NCI-H1436 treated with DMSO at 0.1 percent for 48 hours (cell line): ENCODE measurements at regions not wholly inside any gene's neighbourhood (a gene's known extent, or its start where the extent isn't known, plus 50 kb on each side); places are given as distances from the start of the nearest gene placed in this dataset.

ENCODE experiments used
- DNase-seq: peaks from one replicate; lab custom pipeline; 2025; lab: John Stamatoyannopoulos, UW

DNA sequence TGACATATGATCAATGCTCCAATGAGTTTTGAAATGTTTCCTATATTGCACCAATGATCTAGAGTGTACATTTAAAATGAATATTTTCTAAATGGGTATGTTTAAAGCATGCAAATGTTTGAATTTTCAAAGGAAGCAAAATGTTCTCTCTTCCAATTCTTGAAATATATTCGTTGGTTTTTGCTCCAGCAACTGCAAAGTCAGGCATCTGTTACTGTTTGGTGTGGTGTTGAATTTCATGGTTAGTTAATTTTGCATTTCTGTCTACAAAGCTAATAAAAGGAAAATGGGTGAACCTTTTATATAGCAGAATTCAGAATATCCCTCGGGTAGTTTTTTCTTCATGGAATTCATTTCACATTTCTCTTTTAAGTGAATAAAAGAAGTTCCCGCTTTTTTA, 1018.3 kb downstream of the GRIK2 start:
- DNase-seq, result no peak

DNA sequence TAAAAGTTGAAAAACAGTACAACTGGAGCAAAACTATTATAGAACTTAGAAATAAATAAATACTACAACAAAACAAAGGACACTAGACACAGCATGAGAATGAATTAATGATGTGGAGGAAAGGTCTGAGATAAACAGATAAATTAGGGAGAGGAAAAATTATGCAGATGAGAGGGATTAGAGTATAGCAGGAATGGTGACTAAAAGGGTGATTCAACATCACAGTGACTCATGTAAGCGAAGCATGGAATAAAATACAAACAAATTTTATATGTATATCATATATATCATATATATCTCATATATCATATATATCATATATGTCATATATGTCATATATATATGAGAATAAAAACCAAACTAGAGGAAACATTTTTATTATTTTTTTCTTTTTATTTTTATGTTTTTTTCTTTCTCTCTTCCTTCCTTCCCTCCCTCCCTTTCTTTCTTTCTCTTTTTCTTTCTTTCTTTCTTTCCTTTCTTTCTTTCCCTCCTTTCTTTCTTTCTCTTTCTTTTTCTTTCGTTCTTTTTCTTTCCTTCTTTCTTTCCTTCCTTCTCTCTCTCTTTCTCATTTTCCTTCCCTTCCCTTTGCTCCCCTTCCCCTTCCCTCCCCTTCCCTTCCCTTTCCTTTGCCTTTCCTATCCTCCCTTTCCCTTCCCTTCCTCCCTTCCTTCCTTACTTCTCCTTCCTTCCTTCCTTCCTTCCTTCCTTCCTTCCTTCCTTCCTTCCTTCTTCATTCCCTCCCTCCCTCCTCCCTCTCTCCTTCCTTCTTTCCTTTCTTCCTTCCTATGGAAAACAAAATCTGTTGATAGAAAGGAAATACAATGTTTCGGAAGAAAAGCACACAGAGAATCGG, 1014.6 kb downstream of the GRIK2 start:
- no peak for DNase-seq

DNA sequence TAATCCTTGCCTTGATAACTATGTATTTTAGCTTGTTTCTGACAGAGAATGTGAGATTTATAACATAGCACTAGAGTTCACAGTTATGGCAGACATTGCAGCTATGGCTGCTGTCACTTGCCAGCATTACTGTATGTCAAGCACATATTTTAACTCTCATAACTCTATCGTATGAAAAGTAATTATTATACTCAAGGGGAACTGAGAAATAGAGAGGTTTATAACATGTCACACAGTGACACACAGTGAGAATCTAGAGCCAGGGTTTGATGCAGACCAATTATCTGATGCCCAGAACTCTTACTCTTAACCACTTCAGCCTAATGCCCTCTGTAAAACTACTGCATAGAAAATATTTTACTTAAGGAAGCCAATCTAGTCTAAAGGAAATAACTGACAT, 1012.4 kb downstream of the GRIK2 start:
- no peak for DNase-seq

- no peak for DNase-seq
These were observed 1009.3 kb downstream of the GRIK2 start for GRCh38 chr6:102402635-102403329.

GRCh38 chr6:102398788-102399390, 1005.4 kb downstream of the GRIK2 start:
- no peak for DNase-seq

DNA sequence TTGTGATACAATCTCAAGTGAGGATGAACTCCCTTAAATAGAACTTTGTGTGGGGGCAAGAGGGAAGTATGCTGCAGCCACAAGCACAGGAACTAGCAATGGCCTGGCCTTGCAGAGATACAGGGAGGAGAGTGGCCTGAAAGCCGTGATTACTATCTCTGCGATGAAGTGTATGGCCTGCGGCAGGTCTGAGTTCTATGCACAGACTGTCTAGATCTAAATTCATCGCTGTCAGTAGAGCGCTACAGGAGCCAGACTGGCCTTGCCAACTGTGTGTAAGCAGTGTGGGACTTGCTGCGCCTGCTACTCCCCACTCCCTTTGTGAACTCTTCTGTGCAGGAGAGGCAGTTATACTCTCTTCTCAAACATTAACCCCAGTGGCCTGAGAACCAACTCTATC, 997.0 kb downstream of the GRIK2 start:
- DNase-seq, result no peak

GRCh38 chr6:102389994-102390393, 996.5 kb downstream of the GRIK2 start:
- no peak for DNase-seq

- DNase-seq, result no peak
These were observed 994.0 kb downstream of the GRIK2 start for GRCh38 chr6:102387326-102388033.

DNA sequence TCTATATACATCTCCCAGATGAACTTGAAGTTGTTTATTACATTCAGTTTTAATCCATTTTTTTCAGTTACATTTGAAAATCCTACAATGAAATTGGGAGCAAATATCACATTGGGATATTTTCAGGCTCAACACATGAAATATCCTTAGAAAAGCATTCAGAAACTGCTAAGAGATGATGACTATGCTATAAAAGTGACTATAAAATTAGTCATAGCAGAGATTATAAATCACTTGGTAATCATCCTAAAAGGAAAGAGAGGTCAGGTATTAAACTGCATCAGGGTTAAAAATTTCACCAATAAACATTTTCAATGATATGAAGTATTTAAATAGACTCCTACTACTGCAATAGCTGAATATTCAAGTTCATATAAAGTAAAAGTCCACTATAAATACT, 987.7 kb downstream of the GRIK2 start:
- DNase-seq, result no peak

DNA sequence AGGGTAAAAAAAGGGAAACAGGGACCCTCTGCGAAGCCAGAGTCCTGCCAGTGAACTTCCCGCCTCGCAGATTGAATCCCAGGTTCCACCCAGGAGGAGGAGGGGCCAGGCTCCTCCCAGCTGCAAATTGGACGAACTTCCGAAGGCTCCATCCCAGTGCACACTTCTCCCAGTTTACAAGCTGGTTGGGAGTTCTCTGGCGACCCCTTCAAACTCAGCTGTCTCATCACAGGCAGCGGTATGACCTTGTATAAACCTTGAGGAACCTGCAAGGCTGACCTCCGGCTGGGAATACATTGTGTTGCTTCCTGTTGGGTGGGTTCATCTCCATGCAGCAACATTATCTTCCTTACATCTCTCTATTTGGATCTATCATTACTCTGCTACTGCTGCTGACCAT, 962.7 kb downstream of the GRIK2 start:
- DNase-seq, result no peak

GRCh38 chr6:102355578-102355977, 962.1 kb downstream of the GRIK2 start:
- no peak for DNase-seq

GRCh38 chr6:102352552-102352951, 959.0 kb downstream of the GRIK2 start:
- no peak for DNase-seq

GRCh38 chr6:102344769-102345168, 951.3 kb downstream of the GRIK2 start:
- DNase-seq, result no peak

GRCh38 chr6:102340311-102340710, 946.8 kb downstream of the GRIK2 start:
- DNase-seq, result no peak

DNA sequence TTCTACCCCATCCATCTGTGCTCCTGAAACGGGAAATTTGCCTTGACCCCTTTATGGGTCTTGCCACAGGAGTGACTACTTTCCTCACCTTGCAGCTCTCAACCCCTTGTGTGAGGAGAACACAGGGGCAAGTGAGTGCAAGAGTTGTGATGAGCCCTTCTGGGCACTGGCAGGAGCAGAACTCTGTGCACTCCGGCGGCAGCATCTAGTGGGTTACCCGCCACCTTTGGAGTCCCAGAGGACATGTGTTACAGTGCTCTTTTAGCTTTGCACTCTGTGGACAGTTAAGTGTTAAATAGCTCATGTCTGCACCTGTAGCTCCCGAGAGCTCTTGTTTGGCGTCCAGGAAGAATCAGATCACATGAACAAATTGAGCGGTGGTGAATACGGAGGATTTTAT, 940.2 kb downstream of the GRIK2 start:
- no peak for DNase-seq

DNA sequence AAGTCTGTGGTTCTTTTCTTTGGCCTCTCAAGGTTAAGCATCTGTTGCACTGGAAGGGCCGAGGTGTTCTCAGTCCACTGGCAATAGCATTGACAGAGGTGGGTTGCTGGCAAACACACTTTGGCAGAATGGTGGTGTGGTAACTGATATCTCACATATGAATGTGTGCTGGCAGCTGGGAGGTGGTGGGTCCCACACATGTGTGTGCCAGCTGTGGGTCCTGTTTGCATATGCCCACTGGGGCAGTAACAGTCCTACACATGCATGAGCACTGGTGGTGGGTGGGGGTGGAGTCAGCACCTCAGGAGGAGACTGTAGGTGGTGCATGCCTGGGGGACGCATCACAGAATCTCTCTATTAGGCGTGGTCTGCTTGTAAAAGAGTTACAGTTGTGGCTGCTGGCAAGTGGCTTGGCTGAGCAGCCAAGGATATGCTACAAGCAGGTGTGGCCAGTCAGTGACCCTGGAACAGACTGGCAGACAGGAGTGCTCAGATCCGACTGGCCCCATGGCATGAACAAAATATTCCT, 934.3 kb downstream of the GRIK2 start:
- no peak for DNase-seq

GRCh38 chr6:102313699-102314098, 920.2 kb downstream of the GRIK2 start:
- no peak for DNase-seq

GRCh38 chr6:102309700-102310099, 916.2 kb downstream of the GRIK2 start:
- DNase-seq, result no peak

DNA sequence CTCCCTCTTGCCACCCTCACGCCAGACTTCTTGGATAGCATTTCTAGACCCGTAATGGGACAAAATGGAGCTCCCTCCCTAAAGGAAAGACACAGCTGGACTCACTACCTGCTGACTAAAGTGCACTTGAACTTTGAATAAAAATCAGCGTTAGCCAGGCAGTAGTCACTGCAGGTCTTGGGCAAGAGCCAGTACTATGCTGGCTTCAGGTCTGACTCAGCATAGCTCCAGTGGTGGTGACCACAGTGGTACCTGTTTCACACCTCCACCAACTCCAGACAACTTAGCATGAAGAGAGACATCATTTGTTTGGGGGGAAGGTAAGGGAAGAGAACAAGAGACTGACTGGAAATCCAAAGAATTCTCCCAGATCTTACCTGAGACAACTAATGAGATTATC, 906.8 kb downstream of the GRIK2 start:
- DNase-seq, result no peak

DNA sequence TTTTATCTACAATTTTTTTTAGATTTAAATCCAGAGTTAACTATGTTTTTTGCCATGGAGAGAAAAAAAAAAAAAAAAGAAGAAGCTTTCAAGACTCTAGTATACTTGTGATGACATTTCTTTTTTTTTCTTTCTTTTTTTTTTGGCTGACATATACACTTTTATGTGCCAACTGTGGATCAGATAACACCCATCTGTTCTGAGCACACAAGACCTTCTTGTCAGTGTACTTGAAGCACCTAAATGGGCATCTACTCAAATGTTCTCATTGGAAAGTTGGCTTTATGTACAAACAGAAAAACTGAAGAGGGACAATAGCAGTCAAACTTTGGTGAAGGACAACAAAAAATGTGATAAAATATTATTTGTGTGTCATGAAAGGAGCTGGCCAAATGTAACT, 904.5 kb downstream of the GRIK2 start:
- DNase-seq, result no peak
